HG03060 (cell line): ENCODE measurements at regions not wholly inside any gene's neighbourhood (a gene's known extent, or its start where the extent isn't known, plus 50 kb on each side); places are given as distances from the start of the nearest gene placed in this dataset.

Source experiments
- ATAC-seq: cut with Tn5 transposase; IDR thresholded peaks from one replicate; pipeline ENCODE4 v1.9.1; 2021; ENCODE audit warnings: low read depth, moderate number of reproducible peaks; ENCODE audit not compliant: unreplicated experiment

DNA sequence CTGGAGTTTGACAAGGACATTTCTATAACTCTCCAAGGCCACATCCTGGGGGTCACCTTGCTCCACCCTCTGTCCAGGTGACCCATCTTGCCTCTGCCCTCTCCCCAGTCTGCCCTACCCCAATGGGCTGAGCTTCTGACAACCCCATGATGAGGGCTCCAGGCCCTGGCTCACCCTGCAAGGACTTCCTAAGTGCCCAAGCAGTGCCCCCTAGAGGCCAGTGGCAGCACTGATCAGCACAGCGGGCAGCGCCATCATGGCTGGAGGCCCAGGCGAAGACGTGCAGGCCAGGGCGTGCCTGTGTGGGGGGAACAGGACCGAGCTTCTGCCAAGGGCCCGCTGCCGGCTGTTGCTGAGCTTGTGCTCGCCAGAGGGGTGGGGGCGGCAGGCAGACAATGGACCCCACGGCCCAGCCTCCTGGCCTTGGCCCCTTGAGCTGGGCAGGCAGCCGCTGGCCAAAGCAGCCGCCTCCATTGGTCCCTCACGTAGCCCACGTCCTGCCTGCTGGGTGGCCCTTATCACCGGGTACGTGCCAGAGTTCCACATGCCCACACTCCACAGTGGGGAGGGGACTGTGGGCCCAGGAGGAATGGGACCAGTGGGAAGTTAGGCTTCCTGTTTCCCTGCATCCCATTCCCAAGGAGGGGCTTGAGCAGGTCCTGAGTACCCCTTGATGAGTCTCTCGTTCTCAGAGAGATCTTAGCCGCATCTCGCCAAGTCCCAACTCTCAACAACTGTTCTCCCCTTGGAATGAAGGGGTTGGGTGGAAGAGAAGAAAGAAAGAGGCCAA lies 64.3 kb downstream of the MRPL14 start:
- ATAC-seq, result no peak

DNA sequence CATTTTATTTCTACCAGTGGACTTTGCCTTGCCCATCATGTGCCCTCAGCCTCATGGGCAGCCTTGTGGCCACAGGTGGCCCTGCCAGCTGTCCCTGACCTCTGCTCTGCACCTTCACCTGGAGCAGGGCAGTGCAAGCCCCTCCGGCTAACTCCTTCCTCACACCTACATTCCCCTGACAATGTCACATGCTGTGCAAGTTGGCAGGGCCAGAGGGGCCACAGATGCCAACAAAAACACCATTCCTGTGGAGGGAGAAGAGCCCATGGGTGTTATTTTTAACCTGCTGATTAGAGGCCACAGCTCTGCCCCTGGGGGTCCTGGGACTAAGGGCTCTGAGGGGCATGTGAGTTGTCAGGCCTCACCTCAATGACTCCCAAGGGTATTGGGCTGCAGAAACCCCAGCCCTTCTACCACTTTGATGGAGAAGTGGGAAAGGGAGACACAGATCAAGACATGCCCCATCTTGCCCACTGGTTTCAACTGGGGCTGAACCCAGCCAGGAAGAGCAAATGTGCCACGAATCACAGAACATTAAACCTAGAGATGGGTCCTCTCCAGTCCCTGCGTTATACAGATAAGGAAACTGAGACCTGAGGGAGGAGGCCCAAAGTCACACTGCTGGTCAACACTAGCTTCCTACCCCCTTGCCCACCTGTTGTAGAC lies 65.0 kb downstream of the MRPL14 start:
- no peak for ATAC-seq

DNA sequence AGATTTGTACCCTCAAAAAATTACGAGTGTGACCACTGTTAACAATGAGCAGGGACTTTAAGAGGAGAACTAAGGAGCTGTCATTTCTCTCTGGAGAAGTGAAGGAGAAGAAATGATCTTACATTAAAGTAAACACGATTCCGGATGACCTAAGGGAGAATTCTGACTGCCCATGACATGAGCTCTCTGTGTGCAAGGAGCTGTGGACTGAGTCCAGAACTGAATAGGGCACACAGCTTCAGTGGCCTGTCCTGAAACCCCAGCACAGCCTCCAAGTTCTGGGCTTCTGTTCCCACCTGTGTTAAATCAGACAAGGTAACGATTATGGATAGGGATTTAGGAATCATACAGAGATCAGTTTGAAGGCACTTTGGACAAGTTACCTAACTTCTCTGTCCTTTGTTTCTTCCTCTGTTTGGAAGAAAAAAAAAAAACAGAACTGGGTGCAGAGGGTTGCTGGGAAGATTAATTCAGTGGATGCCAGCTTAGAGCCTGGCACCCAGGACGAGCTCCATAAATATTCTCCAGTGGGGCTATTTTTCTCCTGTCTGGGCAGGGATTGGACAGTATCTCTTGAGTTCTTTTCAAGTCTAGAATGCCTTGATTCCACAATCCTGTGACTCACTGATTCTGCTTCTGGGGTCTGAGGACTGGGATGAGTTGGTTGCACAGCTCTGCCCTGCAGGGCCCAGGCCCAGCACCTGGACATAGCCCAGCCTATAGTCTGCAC lies 65.7 kb downstream of the MRPL14 start:
- no peak for ATAC-seq

DNA sequence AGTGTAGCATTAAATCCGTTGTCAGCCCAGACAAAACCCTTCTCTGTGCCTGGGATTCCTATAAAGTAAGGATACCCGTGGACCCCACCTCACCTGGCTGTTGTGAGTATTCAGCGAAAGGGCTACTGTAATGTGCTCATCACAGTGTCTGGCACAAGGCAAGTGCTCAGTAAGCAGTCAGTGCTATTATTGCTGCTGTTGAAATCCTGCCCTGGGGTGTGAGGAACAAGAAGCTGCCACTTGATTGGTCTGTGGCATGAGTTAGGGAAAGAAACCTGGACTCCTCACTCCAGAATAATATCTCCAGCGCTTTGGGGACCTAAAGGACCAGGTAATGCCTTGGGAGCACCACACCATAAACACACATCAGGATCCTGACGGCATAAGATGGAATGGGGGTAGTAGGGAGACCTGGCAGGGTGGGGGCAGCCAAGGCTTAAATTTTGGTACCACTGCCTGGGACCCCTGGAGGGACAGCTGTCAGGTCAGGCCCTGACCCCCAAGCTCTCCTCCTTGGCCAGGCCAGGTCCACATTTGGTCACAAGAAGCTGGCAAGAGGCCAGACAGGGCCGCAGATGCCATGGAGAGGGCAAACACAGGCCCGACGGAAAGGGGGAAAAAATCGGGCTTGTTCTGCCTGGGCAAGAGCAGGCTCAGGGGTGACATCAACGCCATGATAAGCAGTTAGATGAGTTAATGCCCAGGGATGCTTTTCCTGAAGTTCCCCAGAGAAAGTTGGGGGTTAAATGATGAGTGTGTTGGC lies 66.5 kb downstream of the MRPL14 start:
- no peak for ATAC-seq

DNA sequence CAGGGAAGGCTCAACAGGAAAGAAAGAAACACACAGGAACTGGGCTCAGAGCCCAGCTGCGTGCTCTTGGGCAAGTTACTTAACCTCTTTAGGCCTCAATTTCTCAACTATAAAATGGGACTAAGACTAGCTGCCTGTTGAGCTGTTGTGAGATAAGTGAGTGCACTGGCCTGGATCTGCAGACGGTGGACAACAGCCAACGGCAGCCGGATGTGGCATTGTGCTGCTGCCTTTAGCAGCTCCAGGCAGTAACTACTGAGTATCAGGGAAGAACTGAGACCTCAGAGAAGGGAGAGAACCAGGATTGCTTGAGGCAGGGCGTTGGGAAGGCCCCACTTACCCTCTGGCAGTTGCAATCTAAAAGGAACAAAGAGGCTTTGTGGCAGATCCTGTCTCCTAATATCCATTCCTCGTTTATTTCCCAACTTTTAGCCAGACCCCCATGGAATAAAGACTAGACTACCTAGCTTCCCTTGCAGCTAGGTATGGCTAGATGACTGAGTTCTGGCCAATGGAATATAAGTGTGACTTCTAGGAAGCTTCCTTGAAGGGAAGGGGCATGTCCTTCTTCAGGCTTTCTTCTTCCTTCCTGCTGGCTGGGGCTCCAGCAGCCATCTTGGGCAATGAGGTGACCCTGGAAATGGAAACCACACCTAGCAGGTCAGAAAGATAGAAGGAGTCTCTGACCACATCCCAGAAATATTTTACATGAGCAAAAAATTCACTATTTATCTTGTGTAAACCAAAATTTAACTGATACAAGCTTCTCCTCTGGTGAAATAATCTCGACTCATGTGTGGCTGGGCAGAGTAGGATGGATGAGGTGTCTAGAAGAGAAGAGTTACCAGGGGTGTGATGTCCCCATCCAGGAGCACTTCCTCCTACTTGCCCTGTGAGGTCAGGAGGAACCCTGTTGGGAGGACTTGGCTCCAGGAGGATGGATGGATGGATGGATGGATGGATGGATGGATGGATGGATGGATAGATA lies 67.6 kb downstream of the MRPL14 start:
- ATAC-seq, result no peak

DNA sequence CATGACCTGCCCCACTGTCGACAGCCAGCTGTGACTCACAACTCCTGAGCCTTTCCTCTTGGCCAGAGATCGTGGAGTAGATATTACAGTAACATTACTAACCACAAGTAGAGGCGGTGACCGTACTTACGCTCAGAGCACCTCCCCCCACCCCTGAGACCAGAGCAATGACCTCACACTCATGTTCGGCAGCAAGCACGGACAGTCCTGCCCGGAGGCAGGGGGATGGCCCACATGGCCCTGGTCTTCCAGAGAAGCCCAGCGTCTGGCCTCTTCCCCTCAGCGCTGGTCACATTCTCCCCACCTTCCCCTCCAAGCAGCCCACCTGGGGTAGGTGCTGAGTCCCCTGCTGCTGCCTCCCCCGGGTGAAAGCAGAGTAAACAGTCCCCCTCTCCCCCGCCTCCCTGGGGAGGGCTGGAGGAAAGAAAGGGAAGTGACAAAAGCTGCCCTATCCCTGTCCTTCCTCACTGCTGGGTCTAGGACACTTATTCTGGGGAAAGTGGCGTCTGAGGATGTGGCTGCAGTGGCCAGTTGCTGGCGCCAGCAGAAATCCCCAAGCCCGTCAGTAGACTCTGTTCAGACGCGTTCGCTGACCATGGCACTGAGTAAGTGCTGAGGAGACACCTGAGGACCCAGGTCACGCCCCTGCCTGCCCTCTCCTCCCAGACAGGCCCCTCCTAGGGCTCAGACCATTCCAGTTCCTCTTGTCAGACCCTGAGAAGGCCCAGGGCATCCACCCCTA lies 68.5 kb downstream of the MRPL14 start:
- ATAC-seq, result no peak

DNA sequence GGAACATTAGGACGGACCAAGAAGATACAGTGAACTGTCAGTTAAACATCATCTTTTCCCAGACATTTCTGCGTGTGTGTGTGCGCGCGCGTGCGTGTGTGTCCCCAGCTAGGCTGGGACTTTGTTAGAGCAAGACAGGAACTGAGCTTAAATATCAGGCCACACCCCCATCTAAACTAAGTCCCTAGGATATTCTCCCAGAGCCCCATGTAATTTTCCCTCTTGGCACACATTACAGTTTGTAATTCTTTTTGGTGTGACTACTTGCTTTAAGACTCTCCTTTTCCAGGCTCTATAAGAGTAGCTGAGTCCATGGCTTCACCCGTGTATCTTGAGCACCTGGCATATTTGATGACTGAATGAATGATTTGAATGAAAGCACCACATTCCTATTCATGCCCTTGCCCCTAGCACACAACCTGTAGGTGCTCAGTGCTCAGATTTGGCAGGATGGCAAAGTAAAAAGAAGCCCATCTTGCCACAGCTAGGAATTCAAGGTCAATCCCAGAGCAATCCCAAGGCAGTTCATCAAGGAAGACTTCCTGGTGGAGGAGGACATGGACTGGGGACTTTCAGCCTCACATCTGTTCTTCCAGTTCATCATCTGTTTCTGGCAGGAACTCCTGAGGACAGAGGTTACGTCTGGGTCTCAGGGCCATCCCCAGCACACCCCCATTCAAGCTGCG lies 69.2 kb downstream of the MRPL14 start:
- no peak for ATAC-seq

DNA sequence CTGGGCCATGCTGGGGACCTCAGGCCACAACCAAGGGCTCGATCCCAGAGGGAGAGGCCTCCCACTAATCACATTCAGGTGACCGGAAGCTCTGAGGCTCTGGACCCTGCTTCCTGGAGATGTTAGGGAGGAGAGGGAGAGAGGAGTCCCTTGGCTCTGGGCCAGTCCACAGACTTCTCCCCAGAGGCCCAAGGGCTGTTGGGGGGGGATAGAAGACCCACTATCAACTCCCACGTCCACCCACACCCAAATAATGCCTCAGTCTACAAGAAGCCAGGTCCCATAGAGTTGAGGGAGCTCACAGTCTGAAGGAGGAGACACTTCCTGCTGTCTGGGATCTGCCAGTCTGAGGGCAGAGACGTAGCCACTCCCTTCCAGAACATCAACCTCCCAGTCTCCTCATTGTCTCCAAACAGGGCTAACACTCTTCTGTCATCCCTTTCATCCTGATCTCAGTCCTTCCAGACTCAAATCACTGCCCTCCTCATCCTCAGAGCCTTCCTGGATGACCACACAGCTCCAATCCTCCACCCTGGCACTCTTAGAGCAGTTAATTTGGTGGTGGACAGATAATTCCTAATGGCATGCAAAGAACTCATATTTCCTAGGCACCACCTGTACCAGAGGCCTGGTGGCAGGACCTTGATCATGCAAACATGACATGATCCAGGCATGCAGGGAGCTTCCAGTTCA lies 69.9 kb downstream of the MRPL14 start:
- no peak for ATAC-seq

DNA sequence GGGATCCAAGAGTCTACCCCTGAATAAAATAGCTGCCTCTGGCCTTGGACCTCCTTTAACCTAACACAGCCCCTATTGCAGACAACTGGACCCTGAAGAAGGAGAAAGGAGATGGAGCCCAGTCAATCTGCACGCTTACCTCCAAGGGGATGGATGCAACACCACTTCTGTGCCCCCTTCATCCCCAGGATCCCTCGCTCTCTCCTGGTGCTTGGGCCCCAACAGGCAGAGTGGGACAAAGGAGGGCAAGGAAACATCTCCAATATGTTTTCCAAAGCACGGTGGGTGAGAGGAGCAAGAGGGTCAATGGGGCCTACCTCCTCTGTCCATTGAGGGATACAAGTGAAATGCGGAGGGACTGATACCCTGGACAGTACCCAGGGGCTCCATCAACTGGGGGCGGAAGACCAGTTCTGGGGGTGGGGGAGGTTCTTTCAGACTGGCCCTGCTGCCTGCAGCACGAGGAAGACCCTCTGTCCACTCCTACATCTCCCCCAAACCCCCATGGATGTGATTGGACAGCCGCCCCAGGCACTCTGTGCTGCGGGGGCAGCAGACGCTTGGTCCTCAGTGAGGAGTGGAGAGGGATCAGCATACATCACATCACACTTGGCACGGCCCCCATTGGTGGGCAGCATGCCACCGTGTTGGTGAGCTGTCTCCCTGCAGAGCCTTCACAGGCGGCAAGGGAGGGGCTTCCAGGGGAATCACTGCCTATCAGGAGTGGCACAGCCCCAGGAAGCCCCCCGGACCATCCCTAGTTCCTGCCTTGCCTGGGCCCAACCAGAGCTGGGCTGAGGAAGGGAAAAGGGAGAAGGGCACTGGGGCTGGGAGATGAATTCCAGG lies 70.6 kb downstream of the MRPL14 start:
- ATAC-seq, result no peak

DNA sequence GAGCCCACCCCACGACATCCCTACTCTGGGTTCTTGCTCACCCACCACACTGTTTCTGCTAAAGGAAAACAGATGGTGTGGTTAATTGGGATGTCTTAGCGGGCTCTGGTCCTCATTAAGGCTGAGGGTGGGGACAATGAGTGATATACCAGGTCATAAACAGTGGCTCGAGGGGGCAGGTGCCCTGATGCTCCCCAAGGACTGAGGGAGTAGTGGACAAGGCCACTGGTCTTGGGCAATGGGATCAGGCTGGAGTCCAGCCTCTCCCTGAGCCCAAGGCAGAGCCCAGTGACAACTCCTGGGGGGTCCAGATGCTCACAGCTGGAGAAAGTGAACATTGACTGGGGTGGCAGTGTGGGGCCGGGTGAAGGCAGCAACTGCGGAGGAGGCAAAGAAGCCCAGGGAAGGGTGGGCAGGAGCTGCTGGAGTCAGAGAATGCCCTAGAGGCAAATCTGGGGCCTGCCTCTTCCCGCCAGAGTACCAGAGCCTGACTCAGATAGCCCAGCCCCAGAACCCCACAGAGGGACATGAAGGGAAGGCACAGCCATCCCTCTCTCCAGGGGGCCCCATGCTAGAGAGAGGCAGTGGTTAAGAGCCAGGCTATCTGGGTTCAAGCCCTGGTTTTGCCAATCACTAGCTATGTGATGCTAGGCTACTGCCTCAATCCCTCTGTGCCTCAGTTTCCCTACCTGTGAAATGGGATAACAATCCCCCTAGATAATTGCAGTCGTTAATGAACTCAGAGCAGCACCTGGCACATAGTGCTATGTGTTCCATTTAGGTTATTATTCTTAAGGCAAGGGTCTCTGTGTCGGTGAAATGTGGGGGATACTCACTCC lies 72.3 kb downstream of the MRPL14 start:
- no peak for ATAC-seq

DNA sequence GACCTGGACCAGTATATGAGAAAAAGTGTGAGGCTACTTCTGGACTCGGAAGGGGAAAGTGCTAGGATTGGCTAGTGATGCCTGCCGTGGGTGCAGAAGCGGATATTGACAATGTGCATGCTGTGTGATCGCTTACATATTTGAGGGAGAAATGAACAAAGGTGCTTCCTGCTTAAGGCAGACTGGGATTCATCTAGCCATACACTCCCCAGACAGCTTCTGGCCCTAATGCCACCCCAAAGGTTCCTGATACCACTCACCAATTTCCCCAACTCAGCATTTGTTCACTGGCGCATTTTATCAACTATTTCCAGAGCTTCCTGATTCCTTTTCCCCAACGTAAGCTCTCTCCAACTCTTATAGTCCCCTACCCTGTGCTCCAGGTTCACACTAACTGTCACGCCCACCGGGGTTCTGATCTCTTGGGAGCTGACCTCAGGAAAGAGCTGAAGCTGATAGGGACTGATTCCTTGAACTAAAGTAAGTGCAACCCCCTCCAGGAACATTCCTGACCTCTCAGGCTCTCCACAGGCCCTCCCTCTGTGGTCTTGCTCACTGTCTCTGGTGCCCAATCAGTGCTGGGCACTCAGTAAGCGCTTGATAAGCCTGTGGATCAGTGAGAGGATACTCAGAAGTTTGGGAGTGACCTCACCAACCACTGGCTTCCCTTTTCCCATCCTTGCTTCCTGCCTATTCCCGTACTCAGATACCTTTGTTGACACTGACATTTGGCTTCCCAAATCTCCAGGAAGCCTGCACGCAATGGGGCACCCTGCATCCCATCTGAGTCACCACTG lies 73.3 kb downstream of the MRPL14 start:
- no peak for ATAC-seq

DNA sequence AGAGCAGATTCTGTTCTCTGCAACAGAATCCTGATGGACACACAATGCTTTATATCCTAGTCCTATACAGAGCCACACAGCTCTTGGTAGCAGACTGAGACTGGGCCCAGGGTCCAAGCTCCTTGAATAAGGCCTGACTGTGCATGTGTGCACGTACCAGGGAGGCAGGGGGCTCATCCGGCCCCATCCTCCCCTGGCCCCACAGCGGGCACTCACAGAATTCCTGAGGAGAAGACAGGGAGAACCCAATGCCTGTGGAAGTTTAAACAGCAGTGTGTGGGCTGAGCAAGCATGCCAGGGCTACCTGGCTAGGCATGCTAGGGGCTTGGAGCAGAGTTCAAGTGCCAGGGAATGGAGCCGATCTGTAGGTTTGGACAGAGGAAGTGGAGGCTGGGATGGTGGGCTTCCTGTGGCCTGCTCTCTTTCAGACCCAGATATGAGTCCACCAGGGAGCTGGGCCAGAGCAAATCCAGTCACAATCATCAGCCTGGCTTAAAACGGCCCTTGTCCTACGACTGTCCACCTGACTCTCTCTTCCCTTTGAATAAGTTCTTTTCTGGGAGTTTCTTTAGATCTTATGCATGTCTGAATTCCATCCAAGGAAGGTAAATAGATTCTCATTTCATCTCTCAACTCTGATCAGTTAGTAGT lies 74.0 kb downstream of the MRPL14 start:
- ATAC-seq, result no peak

DNA sequence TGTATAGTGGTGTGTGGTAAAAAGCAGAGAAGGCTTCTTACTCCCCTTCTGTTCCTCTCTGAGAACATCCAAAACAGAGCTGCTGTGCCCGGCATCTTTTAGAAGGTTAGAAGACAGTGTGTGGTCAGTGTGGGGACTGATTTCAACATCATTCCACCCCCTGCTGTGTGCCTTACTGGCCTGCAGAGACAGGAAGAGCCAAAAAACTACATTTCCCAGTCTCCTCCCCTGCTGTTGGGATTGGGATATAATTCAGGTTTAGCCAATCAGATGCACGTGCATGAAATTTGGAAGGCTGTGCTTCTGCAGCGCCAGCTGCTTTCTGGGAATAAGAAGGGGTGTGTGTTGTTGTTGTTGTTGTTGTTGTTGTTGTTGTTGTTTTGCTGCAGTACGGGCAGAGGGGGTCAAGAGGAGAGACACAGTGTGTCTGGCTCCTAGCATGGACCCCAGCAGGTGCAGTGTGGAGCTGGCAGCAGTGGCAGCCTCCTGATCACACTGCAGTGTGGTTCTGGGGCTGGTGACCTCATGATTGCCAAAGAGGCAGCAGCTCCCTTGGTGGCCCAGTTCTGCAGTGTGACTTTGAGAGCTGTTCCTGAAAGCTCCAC lies 74.7 kb downstream of the MRPL14 start:
- ATAC-seq, result no peak

DNA sequence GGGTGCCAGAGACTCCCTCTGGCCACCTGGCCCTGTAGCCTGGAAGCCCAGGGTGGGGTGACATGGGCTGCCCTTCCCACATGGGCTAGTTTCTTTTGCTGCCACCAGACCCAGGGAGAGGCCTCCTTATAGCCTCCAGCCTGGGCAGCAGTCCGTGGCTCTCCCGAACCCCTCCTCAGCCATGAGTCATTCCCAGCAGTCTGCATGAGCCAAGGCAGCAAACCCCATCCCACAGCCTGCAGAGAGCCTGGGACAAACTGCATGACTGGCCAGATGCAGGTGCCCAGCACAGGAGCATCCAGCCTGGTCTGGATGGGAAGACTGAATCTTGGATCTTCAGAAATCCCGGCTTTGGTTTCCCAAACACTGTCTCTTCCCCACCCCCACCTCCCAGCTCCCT lies 75.7 kb downstream of the MRPL14 start:
- ATAC-seq, result no peak
